ENCODE measurements at regions not wholly inside any gene's neighbourhood (a gene's known extent, or its start where the extent isn't known, plus 50 kb on each side); places are given as distances from the start of the nearest gene placed in this dataset.

DNA sequence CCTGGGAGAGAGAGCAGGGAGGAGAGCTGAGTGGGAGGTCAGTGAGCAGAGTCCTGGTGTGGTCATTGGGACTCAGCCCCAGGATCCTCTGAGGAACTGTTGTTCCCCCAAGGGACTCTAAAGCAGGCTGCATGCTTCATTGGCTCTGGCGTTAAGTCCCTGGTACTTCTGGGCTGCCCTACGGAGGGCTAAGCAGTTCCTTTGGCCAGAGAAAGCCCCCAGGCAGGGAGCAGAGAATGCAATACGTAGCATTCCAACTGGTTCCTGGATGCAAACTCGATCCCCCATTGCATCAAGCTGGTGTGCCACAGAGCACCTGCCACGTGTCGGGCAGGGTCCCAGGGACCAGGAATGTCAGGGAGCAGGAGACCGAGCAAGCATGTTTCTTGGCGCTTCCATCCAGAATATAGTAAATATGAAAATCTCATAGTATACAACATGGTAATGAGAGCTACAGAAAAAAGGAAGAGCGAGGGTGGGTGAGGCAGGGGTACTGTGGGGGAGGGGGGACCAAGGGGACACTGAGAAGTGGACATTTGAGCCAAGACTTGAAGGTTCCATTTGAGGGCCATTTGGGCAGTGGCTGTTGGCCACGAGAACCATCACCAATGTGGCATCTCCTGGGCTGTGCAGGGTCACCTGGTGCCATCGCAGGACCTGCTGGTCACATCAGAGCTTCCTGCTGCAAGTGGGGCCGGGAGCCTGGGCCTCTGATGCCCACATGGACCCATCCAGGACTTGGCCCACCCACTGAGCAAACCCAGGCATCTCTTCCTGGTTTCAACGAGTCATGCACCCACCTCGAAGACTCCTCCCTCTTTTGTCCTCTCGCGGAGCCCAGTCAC lies 160.4 kb downstream of the ASB1 start:
- no peak for DNase-seq

GRCh38 chr2:238587776-238588660 lies 161.3 kb downstream of the ASB1 start:
- Histone ChIP-seq H3K9me3 (no peaks in the 10 kb centered on the region), H3K27me3 (no peaks in the 10 kb centered on the region), H3K36me3 (no peaks in the 10 kb centered on the region), H3K4me3 (no peak overlapping the region)
- no peak for DNase-seq

More for the DNA sequence above, 160.4 kb downstream of the ASB1 start:
- Histone ChIP-seq H3K4me3 (no peak overlapping the region), H3K27me3 (no peaks in the 10 kb centered on the region), H3K36me3 (no peaks in the 10 kb centered on the region), H3K9me3 (no peaks in the 10 kb centered on the region)

GRCh38 chr2:238589591-238590460 lies 163.1 kb downstream of the ASB1 start:
- Histone ChIP-seq H3K9me3 (no peaks in the 10 kb centered on the region), H3K4me3 (no peak overlapping the region), H3K27me3 (no peaks in the 10 kb centered on the region), H3K36me3 (no peaks in the 10 kb centered on the region)
- DNase-seq: no peak

DNA sequence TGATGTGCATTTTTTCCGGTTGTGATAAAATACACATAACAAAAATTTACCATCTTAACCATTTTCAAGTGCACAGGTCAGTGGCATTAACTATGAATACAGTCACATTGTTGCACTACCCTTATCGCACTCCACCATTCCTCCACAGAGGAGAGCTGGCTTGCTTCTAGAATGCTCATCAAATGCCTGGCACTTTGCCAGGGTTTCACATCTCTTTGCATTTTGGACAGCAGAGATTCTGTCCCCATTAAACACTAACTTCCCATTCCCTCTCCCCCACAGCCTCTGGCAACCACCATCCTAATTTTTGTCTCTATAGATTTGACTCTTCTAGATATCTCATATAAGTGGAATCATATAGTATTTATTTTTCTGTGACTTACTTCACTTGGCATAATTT lies 165.0 kb downstream of the ASB1 start:
- Histone ChIP-seq H3K4me3 (no peak overlapping the region), H3K36me3 (no peaks in the 10 kb centered on the region), H3K9me3 (no peaks in the 10 kb centered on the region), H3K27me3 (no peaks in the 10 kb centered on the region)
- DNase-seq: no peak

- Histone ChIP-seq H3K27me3 (no peaks in the 10 kb centered on the region), H3K4me3 (no peak overlapping the region), H3K36me3 (no peaks in the 10 kb centered on the region), H3K9me3 (no peaks in the 10 kb centered on the region)
- no peak for DNase-seq
Measured at GRCh38 chr2:238593236-238593635, 166.5 kb downstream of the ASB1 start.

- Histone ChIP-seq H3K36me3 (no peaks in the 10 kb centered on the region), H3K27me3 (no peaks in the 10 kb centered on the region), H3K4me3 (no peak overlapping the region), H3K9me3 (no peaks in the 10 kb centered on the region)
- DNase-seq: no peak
Measured at GRCh38 chr2:238593678-238594077, 167.0 kb downstream of the ASB1 start.

- DNase-seq: no peak
- no peaks in the 10 kb centered on the region for H3K27me3 ChIP-seq
- H3K36me3 ChIP-seq: no peaks in the 10 kb centered on the region
- no peak overlapping the region for H3K4me3 ChIP-seq
- no peaks in the 10 kb centered on the region for H3K9me3 ChIP-seq
Measured at GRCh38 chr2:238594796-238595749, 168.3 kb downstream of the ASB1 start.

- no peak for DNase-seq
- Histone ChIP-seq H3K27me3 (no peaks in the 10 kb centered on the region), H3K4me3 (no peak overlapping the region), H3K9me3 (no peaks in the 10 kb centered on the region), H3K36me3 (no peaks in the 10 kb centered on the region)
Measured at GRCh38 chr2:238595750-238596570, 169.2 kb downstream of the ASB1 start.

DNA sequence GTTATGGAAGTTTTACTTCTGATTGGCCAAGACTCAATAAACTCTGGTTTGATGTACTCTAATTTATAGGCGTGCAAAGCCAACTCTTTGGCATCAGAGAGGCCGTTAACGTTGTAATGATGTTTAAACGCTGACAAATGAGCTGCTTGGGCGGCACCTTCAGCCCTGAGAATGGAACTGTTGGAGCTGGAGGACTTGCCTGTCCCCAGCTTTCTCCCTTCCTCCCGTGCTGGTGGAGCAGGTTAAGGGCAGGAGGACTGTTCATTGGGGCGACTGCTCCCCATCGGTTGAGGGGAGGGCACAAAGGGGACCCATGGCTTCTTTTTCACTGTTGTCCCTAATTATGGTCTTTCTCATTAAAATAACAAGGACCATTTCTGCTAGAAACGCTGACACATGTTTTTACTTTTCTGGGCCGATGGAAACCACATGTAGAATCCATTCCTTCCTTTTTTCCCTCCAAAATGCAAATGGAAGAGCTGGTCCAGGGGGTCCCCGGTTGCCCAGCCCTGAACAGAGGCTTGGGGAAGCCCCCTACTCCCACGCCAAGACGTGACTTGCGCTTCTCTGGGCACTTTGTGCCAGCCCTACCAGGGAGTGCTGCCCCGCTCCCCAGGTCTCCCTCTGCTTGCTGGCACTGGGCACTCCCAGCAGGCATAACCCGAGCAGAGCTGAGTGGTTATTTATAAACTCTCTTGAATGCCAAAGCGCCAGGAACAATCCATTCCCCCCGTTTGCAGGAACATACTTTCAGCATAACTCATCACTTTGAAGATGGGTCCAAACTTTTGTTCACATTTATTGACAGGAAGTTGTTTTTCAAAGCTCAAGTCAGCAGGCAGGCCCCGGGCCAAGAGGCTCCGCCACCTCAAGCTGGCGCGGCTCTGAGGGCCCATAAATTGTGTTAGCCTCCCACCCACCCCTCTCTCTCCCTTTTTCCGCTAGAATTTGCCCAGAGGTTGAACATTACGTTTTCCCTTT lies 170.1 kb downstream of the ASB1 start:
- no peak overlapping the region for H3K4me3 ChIP-seq

GRCh38 chr2:238597638-238598528 lies 171.2 kb downstream of the ASB1 start:
- Histone ChIP-seq H3K9me3 (no peaks in the 10 kb centered on the region; the same call in 1 of the 2 replicates), H3K4me3 (no peak overlapping the region), H3K36me3 (no peaks in the 10 kb centered on the region), H3K27me3 (no peaks in the 10 kb centered on the region)
- no peak for DNase-seq

More for the DNA sequence above, 170.1 kb downstream of the ASB1 start:
- DNase-seq: peak; percentile 91
- Histone ChIP-seq H3K36me3 (no peaks in the 10 kb centered on the region), H3K27me3 (no peaks in the 10 kb centered on the region), H3K9me3 (no peaks in the 10 kb centered on the region)

DNA sequence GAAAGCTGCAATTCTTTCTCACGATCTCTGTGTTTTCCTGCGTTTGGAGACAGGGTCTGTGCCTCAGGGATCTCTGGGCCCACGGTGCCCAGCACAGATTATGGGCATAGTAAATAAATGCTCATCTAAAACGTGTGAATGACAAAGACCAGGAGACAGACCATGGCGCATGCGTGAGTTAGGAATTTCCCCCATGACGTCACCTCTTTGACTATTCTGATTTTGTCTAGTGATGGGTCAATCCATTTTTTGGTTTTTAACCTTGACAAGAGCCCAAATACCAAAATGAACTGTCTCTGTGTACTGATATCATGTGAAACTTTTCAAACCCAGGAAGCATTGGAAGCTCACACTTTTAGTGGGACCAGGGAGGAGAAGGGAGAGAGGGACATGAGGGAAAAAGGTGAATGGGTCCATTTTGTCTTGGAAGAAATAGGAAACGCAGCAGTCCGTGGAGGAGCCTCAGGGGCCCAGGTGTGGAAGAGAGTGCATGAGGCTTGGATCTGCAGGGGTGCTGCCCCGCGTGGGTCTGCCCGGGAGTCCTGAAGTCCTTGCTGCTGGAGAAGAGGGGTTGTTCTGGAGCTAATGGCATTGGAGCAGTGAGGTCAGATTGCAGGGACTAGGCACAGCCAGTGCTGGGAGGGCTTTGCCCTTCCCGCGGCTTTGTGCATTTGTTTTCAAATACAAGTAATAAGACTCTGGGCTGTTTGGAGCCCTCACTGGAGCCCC lies 172.2 kb downstream of the ASB1 start:
- no peak for DNase-seq
- H3K27me3 ChIP-seq: no peaks in the 10 kb centered on the region
- H3K36me3 ChIP-seq: no peaks in the 10 kb centered on the region
- H3K4me3 ChIP-seq: no peak overlapping the region
- H3K9me3 ChIP-seq: peaks cover 4% of the 10 kb centered on the region

DNA sequence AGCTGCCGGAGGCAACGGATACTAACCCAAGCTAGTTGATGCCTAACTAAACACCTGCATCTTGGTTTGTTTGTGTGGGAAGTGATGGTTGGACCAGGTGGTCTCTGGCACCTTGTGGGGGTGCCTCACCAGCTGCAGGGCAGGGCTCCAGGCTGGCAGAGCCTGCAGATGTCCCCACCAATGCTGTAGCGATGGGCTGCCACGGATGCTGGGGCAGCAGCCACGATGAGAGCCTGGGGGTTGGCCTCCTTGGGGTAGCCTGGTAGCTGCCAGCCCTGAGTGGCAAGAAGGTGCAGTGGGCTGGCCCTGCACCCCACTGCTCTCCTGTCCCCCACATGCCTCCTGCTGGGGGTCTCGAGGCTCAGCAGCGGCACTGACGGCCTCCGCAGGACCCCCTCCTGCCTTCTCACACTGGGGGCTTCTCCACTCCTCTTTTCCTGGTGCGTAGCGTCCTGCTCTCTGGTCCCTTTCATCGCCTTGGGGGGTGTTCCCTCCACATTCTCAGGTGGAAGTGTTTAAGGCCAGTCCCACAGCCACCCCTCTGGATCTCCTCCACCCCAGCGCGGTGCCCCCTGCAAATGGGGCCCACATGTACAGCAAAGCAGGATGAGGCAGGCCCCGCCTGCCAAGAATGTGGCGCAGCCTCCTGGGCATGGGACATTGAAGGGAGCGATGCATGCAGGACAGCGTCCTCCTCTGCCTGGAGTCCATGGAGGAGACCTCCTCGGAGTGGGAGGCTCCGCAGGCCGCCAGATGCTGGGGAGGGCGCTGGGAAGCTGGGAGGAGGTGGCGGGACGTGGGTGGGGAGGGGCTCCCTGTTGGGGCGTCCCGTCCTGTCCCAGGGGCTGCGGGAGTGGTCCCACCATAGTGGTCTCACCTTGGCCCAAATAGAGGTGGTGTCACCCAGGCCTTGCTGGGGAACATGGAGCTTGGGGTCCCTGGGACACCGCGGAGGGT lies 173.1 kb downstream of the ASB1 start:
- peaks cover 7% of the 10 kb centered on the region for H3K9me3 ChIP-seq
- no peak overlapping the region for H3K4me3 ChIP-seq
- no peaks in the 10 kb centered on the region for H3K36me3 ChIP-seq
- DNase-seq: no peak
- no peaks in the 10 kb centered on the region for H3K27me3 ChIP-seq
